ENCODE measurements at regions not wholly inside any gene's neighbourhood (a gene's known extent, or its start where the extent isn't known, plus 50 kb on each side); places are given as distances from the start of the nearest gene placed in this dataset.

GRCh38 chr14:97177635-97178034 is 380.5 kb downstream of the VRK1 start:
- H3K27ac ChIP-seq: no peak overlapping the region
- TF ChIP-seq CTCF (conservative IDR thresholded peaks at IDR 0.05): no peak

- no peak overlapping the region for H3K27ac ChIP-seq
Measured at GRCh38 chr14:97178781-97179180, 381.6 kb downstream of the VRK1 start.

GRCh38 chr14:97179573-97179972 is 382.4 kb downstream of the VRK1 start:
- no peak for TF ChIP-seq CTCF (conservative IDR thresholded peaks at IDR 0.05)
- no peak overlapping the region for H3K27ac ChIP-seq

More at GRCh38 chr14:97178781-97179180, 381.6 kb downstream of the VRK1 start:
- no peak for TF ChIP-seq CTCF (conservative IDR thresholded peaks at IDR 0.05)

GRCh38 chr14:97180304-97181200 is 383.4 kb downstream of the VRK1 start:
- no peak for TF ChIP-seq CTCF (conservative IDR thresholded peaks at IDR 0.05)
- no peak overlapping the region for H3K27ac ChIP-seq

GRCh38 chr14:97185186-97185585 is 388.0 kb downstream of the VRK1 start:
- TF ChIP-seq CTCF (conservative IDR thresholded peaks at IDR 0.05): peak; percentile 60
- H3K27ac ChIP-seq: no peak overlapping the region

- no peak overlapping the region for H3K27ac ChIP-seq
- TF ChIP-seq CTCF (conservative IDR thresholded peaks at IDR 0.05): no peak
Measured at GRCh38 chr14:97187916-97188315, 390.7 kb downstream of the VRK1 start.

- no peak for TF ChIP-seq CTCF (conservative IDR thresholded peaks at IDR 0.05)
- H3K27ac ChIP-seq: no peak overlapping the region
Measured at GRCh38 chr14:97196336-97196735, 399.2 kb downstream of the VRK1 start.
